OCI-LY7 (cell line): ENCODE measurements at regions not wholly inside any gene's neighbourhood (a gene's known extent, or its start where the extent isn't known, plus 50 kb on each side); places are given as distances from the start of the nearest gene placed in this dataset.
A peak's percentile ranks its signal among the peaks of the same experiment; 100 is the strongest.

Experiments used
- BruUV-seq: library from RNA; stranded (reverse); fragments of 400-500 nt; replicated peaks from 2 replicates; lab custom pipeline; 2021; lab: Mats Ljungman, UMichigan
- CTCF ChIA-PET: fragments of 300-600 bp; sonication (Branson Sonifier 250); formaldehyde crosslinking; loops from one replicate; lab custom pipeline; 2022; ENCODE audit warnings: antibody characterized with exemption; ENCODE audit not compliant: unreplicated experiment; lab: Charles Lee
- POLR2A ChIA-PET: fragments of 300-600 bp; sonication (Branson Sonifier 250); formaldehyde crosslinking; loops from one replicate; lab custom pipeline; 2022; ENCODE audit warnings: antibody characterized with exemption; lab: Charles Lee
- DNase-seq: peaks from one replicate; pipeline ENCODE4 v3.0.0-alpha.2; 2015; ENCODE audit warnings: low spot score
- H2AFZ ChIP-seq: fragments of 200-600 bp; sonication (generic), shearing (Covaris generic); 2 replicates; pipeline ENCODE4 v1.6.1; 2014; ENCODE audit warnings: mild to moderate bottlenecking, antibody characterized with exemption, low read length, moderate library complexity
- H3K27ac ChIP-seq: fragments of 200-600 bp; sonication (generic); 2 replicates; pipeline ENCODE4 v1.5.1; 2014; ENCODE audit warnings: mixed run types, low read depth, mild to moderate bottlenecking, moderate library complexity, low read length, inconsistent platforms; ENCODE audit not compliant: poor library complexity, severe bottlenecking
- H3K36me3 ChIP-seq: fragments of 200-600 bp; sonication (generic); 2 replicates; pipeline ENCODE4 v1.6.1; 2014; ENCODE audit warnings: mild to moderate bottlenecking, antibody characterized with exemption, low read length, moderate library complexity, mixed read lengths; ENCODE audit not compliant: insufficient read depth
- H3K4me1 ChIP-seq: fragments of 200-600 bp; sonication (generic); 2 replicates; pipeline ENCODE4 v1.5.1; 2014; ENCODE audit warnings: mild to moderate bottlenecking, low read length; ENCODE audit not compliant: insufficient read depth, poor library complexity, severe bottlenecking
- H3K4me2 ChIP-seq: fragments of 200-600 bp; sonication (generic); 2 replicates; pipeline ENCODE4 v1.6.1; 2014; ENCODE audit warnings: mild to moderate bottlenecking, low read length
- H3K4me3 ChIP-seq: fragments of 200-600 bp; sonication (generic); 2 replicates; pipeline ENCODE4 v1.5.1; 2014; ENCODE audit warnings: mild to moderate bottlenecking, low read depth, low read length; ENCODE audit not compliant: poor library complexity, severe bottlenecking
- H3K79me2 ChIP-seq: fragments of 200-600 bp; sonication (generic); 2 replicates; pipeline ENCODE4 v1.6.1; 2016; ENCODE audit warnings: low read depth, mild to moderate bottlenecking, low read length, moderate library complexity, mixed read lengths; ENCODE audit not compliant: insufficient read depth
- H3K9me2 ChIP-seq: fragments of 200-600 bp; sonication (generic); 2 replicates; pipeline ENCODE4 v1.6.1; 2016; ENCODE audit warnings: mild to moderate bottlenecking, low read length, mixed read lengths; ENCODE audit not compliant: insufficient read depth
- H3K9me3 ChIP-seq: fragments of 200-600 bp; sonication (generic); 2 replicates; pipeline ENCODE4 v1.6.1; 2014; ENCODE audit warnings: mild to moderate bottlenecking, mixed run types, low read length, mixed read lengths
- H4K20me1 ChIP-seq: fragments of 200-600 bp; sonication (generic); 2 replicates; pipeline ENCODE4 v1.6.1; 2014; ENCODE audit warnings: mild to moderate bottlenecking, antibody characterized with exemption, low read length, moderate library complexity, mixed read lengths; ENCODE audit not compliant: insufficient read depth
- CTCF ChIP-seq: fragments of 200-600 bp; sonication (generic); conservative IDR thresholded peaks from 2 replicates; pipeline ENCODE4 v1.5.1; 2014; ENCODE audit warnings: mild to moderate bottlenecking, antibody characterized with exemption, low read length, moderate library complexity, mixed read lengths
- EZH2phosphoT487 ChIP-seq: fragments of 200-600 bp; sonication (generic); IDR thresholded peaks from 2 replicates; pipeline ENCODE4 v1.6.1; 2018; ENCODE audit warnings: low read depth, borderline replicate concordance, mild to moderate bottlenecking, mixed run types, antibody characterized with exemption, low read length, moderate library complexity, mixed read lengths
- intact Hi-C: fragments of 100-400 bp; cut with micrococcal nuclease; formaldehyde crosslinking; loops from one replicate; pipeline ENCODE4 v1.10.0; 2022; ENCODE audit not compliant: unreplicated experiment

- peak overlapping the region; percentile 18 for H3K27ac ChIP-seq
- H4K20me1 ChIP-seq = no peaks in the 10 kb centered on the region
- peak; percentile 59 for DNase-seq
- BruUV-seq = no TSS peak
- peak overlapping the region; percentile 18 for H3K4me3 ChIP-seq
- CTCF ChIA-PET = no interaction called here
- peaks cover 20% of the 10 kb centered on the region for H3K4me1 ChIP-seq
- no peaks in the 10 kb centered on the region for H3K79me2 ChIP-seq
- POLR2A ChIA-PET = interaction anchor here (0.7 to 1.2 kb wide), 5 partner anchors 10 to 322 kb away, joined by 3 read pairs; no protein-coding TSS in a partner anchor
- H3K9me2 ChIP-seq = no peaks in the 10 kb centered on the region
- TF ChIP-seq CTCF = no peak
- TF ChIP-seq EZH2phosphoT487 = no peak
- peak overlapping the region; percentile 88 for H2AFZ ChIP-seq
- peak overlapping the region; percentile 54 for H3K4me2 ChIP-seq
- no peaks in the 10 kb centered on the region for H3K9me3 ChIP-seq
- H3K36me3 ChIP-seq = no peaks in the 10 kb centered on the region
- intact Hi-C loops = no loop called here
Measured at GRCh38 chrY:19498556-19498955, 246.0 kb downstream of the KDM5D start.

- Histone ChIP-seq H3K9me2 (no peaks in the 10 kb centered on the region), H3K9me3 (no peaks in the 10 kb centered on the region), H4K20me1 (no peaks in the 10 kb centered on the region), H3K4me1 (no peaks in the 10 kb centered on the region), H2AFZ (no peak overlapping the region), H3K36me3 (no peaks in the 10 kb centered on the region), H3K4me3 (no peak overlapping the region), H3K79me2 (no peaks in the 10 kb centered on the region), H3K4me2 (no peak overlapping the region), H3K27ac (no peak overlapping the region)
- no peak for DNase-seq
- ChIA-PET POLR2A (no interaction called here), CTCF (no interaction called here)
- intact Hi-C loops = no loop called here
- BruUV-seq = no TSS peak
- TF ChIP-seq EZH2phosphoT487 = no peak
- no peak for TF ChIP-seq CTCF
Measured at GRCh38 chrY:19487494-19487893, 257.0 kb downstream of the KDM5D start.

- no peaks in the 10 kb centered on the region for H3K9me2 ChIP-seq
- ChIA-PET POLR2A (no interaction called here), CTCF (no interaction called here)
- H4K20me1 ChIP-seq = no peaks in the 10 kb centered on the region
- H3K79me2 ChIP-seq = no peaks in the 10 kb centered on the region
- intact Hi-C loops = no loop called here
- H3K4me3 ChIP-seq = no peak overlapping the region
- BruUV-seq = no TSS peak
- no peak for TF ChIP-seq CTCF
- TF ChIP-seq EZH2phosphoT487 = no peak
- no peak overlapping the region for H2AFZ ChIP-seq
- no peaks in the 10 kb centered on the region for H3K36me3 ChIP-seq
- no peaks in the 10 kb centered on the region for H3K4me1 ChIP-seq
- DNase-seq = no peak
- H3K27ac ChIP-seq = no peak overlapping the region
- H3K9me3 ChIP-seq = no peaks in the 10 kb centered on the region
- H3K4me2 ChIP-seq = no peak overlapping the region
Measured at GRCh38 chrY:19484997-19485396, 259.5 kb downstream of the KDM5D start.
